OCI-LY3 (cell line): ENCODE measurements at regions not wholly inside any gene's neighbourhood (a gene's known extent, or its start where the extent isn't known, plus 50 kb on each side); places are given as distances from the start of the nearest gene placed in this dataset.

Experiments used
- H2AFZ ChIP-seq: fragments of 200-600, 300-600 bp; shearing (Covaris generic); 2 replicates; pipeline ENCODE4 v1.6.0; 2014; ENCODE audit warnings: antibody characterized with exemption, low read depth, low read length
- H3K27ac ChIP-seq: fragments of 200-600, 300-600 bp; sonication (generic); 2 replicates; pipeline ENCODE4 v1.5.1; 2014; ENCODE audit warnings: mild to moderate bottlenecking, low read length, moderate library complexity, mixed read lengths
- H3K27me3 ChIP-seq: fragments of 200-600, 300-600 bp; sonication (generic); 2 replicates; pipeline ENCODE4 v1.6.1; 2014; ENCODE audit warnings: low read depth, low read length, mixed read lengths
- H3K36me3 ChIP-seq: fragments of 200-600, 300-600 bp; sonication (generic); replicated peaks from 2 replicates; pipeline ENCODE3; 2014; ENCODE audit warnings: low read depth, low read length, mixed read lengths
- H3K4me1 ChIP-seq: fragments of 300-600, 200-600 bp; sonication (generic); 2 replicates; pipeline ENCODE4 v1.6.1; 2014; ENCODE audit warnings: low read length, mixed read lengths
- H3K4me2 ChIP-seq: fragments of 200-600, 300-600 bp; sonication (generic); 2 replicates; pipeline ENCODE4 v1.6.1; 2014; ENCODE audit warnings: low read length, mixed read lengths
- H3K4me3 ChIP-seq: fragments of 300-600, 200-600 bp; sonication (generic); 2 replicates; pipeline ENCODE4 v1.5.1; 2014; ENCODE audit warnings: antibody characterized with exemption, mild to moderate bottlenecking, low read length, moderate library complexity
- H3K79me2 ChIP-seq: fragments of 300-600, 200-600 bp; shearing (Covaris generic); 2 replicates; pipeline ENCODE4 v1.6.1; 2014; ENCODE audit warnings: mild to moderate bottlenecking, low read length, mixed read lengths
- H3K9ac ChIP-seq: fragments of 300-600, 200-600 bp; shearing (Covaris generic); 2 replicates; pipeline ENCODE4 v1.6.0; 2014; ENCODE audit warnings: mild to moderate bottlenecking, low read length, moderate library complexity
- H3K9me3 ChIP-seq: fragments of 200-600, 300-600 bp; shearing (Covaris generic); 2 replicates; pipeline ENCODE4 v1.6.1; 2014; ENCODE audit warnings: low read length, mixed read lengths; ENCODE audit not compliant: insufficient read depth
- H4K20me1 ChIP-seq: fragments of 200-600, 300-600 bp; sonication (generic); 2 replicates; pipeline ENCODE4 v1.6.1; 2016; ENCODE audit warnings: low read length, mixed read lengths; ENCODE audit not compliant: insufficient read depth
- CTCF ChIP-seq: fragments of 200-600, 300-600 bp; sonication (generic); IDR thresholded peaks from 2 replicates; pipeline ENCODE4 v1.5.1; 2014; ENCODE audit warnings: antibody characterized with exemption, low read length, low read depth
- EZH2phosphoT487 ChIP-seq: fragments of 200-600 bp; shearing (Covaris generic); IDR thresholded peaks from 2 replicates; pipeline ENCODE4 v1.6.1; 2018; ENCODE audit warnings: antibody characterized with exemption, mixed run types, low read depth

- 0 out of 2 replicates have a peak overlapping the region, but pooled peaks have one; percentile 6 for H3K4me2 ChIP-seq
- H4K20me1 ChIP-seq = no peaks in the 10 kb centered on the region
- peaks cover 12% of the 10 kb centered on the region for H3K4me1 ChIP-seq
- H3K27ac ChIP-seq = no peak overlapping the region
- TF ChIP-seq EZH2phosphoT487 (no peak), CTCF (no peak)
- H3K27me3 ChIP-seq = no peaks in the 10 kb centered on the region
- no peaks in the 10 kb centered on the region for H3K9me3 ChIP-seq
- H2AFZ ChIP-seq = no peak overlapping the region
- H3K9ac ChIP-seq = no peak overlapping the region
- H3K4me3 ChIP-seq = no peak overlapping the region
- no peaks in the 10 kb centered on the region for H3K79me2 ChIP-seq
- no peaks in the 10 kb centered on the region for H3K36me3 ChIP-seq
These were observed 465.3 kb upstream of the RGS6 start for GRCh38 chr14:71466946-71467345.

GRCh38 chr14:71467361-71467811 lies 464.8 kb upstream of the RGS6 start:
- H3K36me3 ChIP-seq = no peaks in the 10 kb centered on the region
- no peaks in the 10 kb centered on the region for H4K20me1 ChIP-seq
- H3K4me3 ChIP-seq = no peak overlapping the region
- H3K9me3 ChIP-seq = no peaks in the 10 kb centered on the region
- H3K27ac ChIP-seq = no peak overlapping the region
- no peak for TF ChIP-seq CTCF
- TF ChIP-seq EZH2phosphoT487 = no peak
- H3K79me2 ChIP-seq = no peaks in the 10 kb centered on the region
- H3K9ac ChIP-seq = no peak overlapping the region
- no peak overlapping the region for H2AFZ ChIP-seq
- no peaks in the 10 kb centered on the region for H3K27me3 ChIP-seq
- peaks cover 16% of the 10 kb centered on the region for H3K4me1 ChIP-seq
- H3K4me2 ChIP-seq = 0 out of 2 replicates have a peak overlapping the region, but pooled peaks have one; percentile 6

GRCh38 chr14:71468701-71469100 lies 463.5 kb upstream of the RGS6 start:
- Histone ChIP-seq H3K79me2 (no peaks in the 10 kb centered on the region), H3K9ac (no peak overlapping the region), H3K27ac (no peak overlapping the region), H3K4me1 (peaks cover 21% of the 10 kb centered on the region), H3K4me3 (no peak overlapping the region), H2AFZ (no peak overlapping the region), H3K4me2 (no peak overlapping the region), H3K27me3 (no peaks in the 10 kb centered on the region), H4K20me1 (no peaks in the 10 kb centered on the region), H3K9me3 (no peaks in the 10 kb centered on the region), H3K36me3 (no peaks in the 10 kb centered on the region)
- TF ChIP-seq CTCF (no peak), EZH2phosphoT487 (no peak)

- Histone ChIP-seq H3K4me3 (no peak overlapping the region), H3K27ac (no peak overlapping the region), H3K4me1 (peaks cover 21% of the 10 kb centered on the region), H2AFZ (no peak overlapping the region), H3K4me2 (no peak overlapping the region), H3K27me3 (no peaks in the 10 kb centered on the region), H3K79me2 (no peaks in the 10 kb centered on the region), H3K9me3 (no peaks in the 10 kb centered on the region), H3K9ac (no peak overlapping the region), H4K20me1 (no peaks in the 10 kb centered on the region), H3K36me3 (no peaks in the 10 kb centered on the region)
- no peak for TF ChIP-seq EZH2phosphoT487
- no peak for TF ChIP-seq CTCF
These were observed 462.4 kb upstream of the RGS6 start for GRCh38 chr14:71469643-71470335.
